GM23338 (cell line): ENCODE measurements at regions not wholly inside any gene's neighbourhood (a gene's known extent, or its start where the extent isn't known, plus 50 kb on each side); places are given as distances from the start of the nearest gene placed in this dataset.

Source experiments
- CREB1 ChIP-seq: fragments of 250-450 bp; sonication (Bioruptor Pico); IDR thresholded peaks from 2 replicates; pipeline ENCODE4 v1.5.0; 2020; ENCODE audit warnings: low read depth, mild to moderate bottlenecking, moderate library complexity
- CTCF ChIP-seq, 2 experiments: fragments of 200-600 bp in 1 of 2; sonication (generic) in 1 of 2; conservative IDR thresholded peaks; 2 replicates each; pipeline versions ENCODE4 v1.5.1 to v1.6.1; 2016 to 2017; ENCODE audit warnings: antibody characterized with exemption in 2 of 2, low read depth in 2 of 2, mild to moderate bottlenecking in 2 of 2, moderate library complexity in 1 of 2
- EZH2 ChIP-seq: fragments of 200-600 bp; sonication (generic); IDR thresholded peaks from one replicate; pipeline ENCODE4 v1.8.0; 2017; ENCODE audit warnings: antibody characterized with exemption, mild to moderate bottlenecking, low read depth; ENCODE audit not compliant: unreplicated experiment
- POLR2AphosphoS5 ChIP-seq: IDR thresholded peaks from 2 replicates; pipeline ENCODE4 v1.6.1; 2016; ENCODE audit warnings: antibody characterized with exemption, low read depth

DNA sequence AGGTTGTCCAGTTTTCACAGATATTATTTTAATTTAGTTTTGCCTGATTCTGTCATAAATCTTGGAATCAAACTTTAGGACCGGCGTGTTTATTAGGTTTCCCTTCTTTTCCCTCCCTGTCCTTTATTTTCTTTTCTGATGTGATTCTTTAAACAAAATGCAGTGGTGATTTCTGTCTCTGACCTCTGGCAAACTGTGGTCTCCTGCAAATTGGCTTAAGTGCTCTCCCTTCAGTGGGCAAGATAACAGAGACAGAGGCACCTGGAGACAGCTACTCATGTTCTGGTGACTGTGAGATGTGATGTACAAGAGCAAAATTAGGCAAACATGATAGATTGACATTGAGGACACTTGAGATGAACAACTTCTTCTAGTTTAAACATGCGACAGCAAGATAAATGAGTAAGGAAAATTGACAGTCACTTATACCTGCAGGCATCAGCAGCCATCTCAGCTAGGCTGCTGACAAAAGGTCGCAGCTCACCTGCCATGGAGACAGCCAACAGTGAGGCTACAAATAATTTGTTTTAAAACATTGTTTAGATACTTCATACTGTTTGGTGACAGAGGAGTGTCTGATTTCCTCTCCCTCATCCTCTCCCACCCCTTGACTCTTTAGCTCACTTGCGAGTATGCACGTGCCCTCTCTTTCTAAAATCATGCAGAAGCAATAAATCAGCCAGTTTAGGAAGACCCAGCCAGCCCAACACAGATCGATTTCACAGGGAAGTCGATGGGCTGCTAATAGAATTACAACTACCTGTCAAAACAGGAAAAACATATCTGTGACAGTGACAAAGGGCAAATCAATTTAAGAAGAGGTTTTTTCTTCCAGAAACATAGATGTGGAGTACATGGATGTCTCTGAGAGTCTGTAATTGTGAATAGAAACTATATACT is 63.4 kb upstream of the MAP3K7 start:
- TF ChIP-seq CTCF (conservative IDR thresholded peaks at IDR 0.05; ENCODE audit: low read depth in 2 of 2), result no peak
- no peak for TF ChIP-seq EZH2
- TF ChIP-seq CREB1, result no peak
- no peak for TF ChIP-seq POLR2AphosphoS5
